Gastrocnemius medialis (tissue), 4 donors: ENCODE measurements at regions not wholly inside any gene's neighbourhood (a gene's known extent, or its start where the extent isn't known, plus 50 kb on each side); places are given as distances from the start of the nearest gene placed in this dataset.

Source experiments
- CTCF ChIP-seq, 5 experiments: fragments of 450-650 bp in 3 of 5; fragments of 200-600 bp in 2 of 5; sonication (generic) in 2 of 5; IDR thresholded peaks in 4 of 5; conservative IDR thresholded peaks in 1 of 5; 1 replicate in 4 of 5; 2 replicates in 1 of 5; pipeline ENCODE4 v1.5.1; 2016 to 2019; ENCODE audit warnings: antibody characterized with exemption in 5 of 5, mild to moderate bottlenecking in 3 of 5, moderate library complexity in 3 of 5
- POLR2A ChIP-seq, 2 donors: fragments of 450-650 bp; IDR thresholded peaks; one replicate each; pipeline ENCODE4 v1.6.1; 2017; ENCODE audit warnings: antibody characterized with exemption in 2 of 2, mild to moderate bottlenecking in 2 of 2, moderate library complexity in 2 of 2

- TF ChIP-seq POLR2A (IDR thresholded peaks at IDR 0.05) (no peak), CTCF (IDR thresholded peaks at IDR 0.05 in 4 of 5, conservative IDR thresholded peaks at IDR 0.05 in 1 of 5) (no peak)
Measured at GRCh38 chr3:144341471-144341870, 369.8 kb downstream of the DIPK2A start.
